ENCODE measurements at regions not wholly inside any gene's neighbourhood (a gene's known extent, or its start where the extent isn't known, plus 50 kb on each side); places are given as distances from the start of the nearest gene placed in this dataset.

DNA sequence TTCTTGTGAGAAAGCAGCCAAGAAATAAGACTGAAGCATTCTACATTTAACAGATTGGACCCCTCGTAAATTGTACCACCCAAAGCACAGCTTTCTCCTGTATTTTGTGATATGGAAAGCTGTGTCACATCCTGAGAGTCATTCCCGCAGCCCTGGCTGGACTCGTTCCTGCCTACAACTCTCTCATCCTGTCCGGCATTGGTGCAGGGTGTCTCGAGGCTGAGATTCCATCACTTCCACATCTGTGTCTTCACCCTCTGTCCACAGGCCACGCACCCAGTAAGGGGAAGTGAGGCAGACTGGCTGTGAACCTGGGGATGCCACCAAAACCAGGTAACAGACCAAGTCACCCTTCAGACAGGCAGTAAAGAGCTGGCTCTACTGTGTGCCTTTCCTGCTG is 146.2 kb upstream of the KLF6 start:
- TF ChIP-seq, protein P1, sequence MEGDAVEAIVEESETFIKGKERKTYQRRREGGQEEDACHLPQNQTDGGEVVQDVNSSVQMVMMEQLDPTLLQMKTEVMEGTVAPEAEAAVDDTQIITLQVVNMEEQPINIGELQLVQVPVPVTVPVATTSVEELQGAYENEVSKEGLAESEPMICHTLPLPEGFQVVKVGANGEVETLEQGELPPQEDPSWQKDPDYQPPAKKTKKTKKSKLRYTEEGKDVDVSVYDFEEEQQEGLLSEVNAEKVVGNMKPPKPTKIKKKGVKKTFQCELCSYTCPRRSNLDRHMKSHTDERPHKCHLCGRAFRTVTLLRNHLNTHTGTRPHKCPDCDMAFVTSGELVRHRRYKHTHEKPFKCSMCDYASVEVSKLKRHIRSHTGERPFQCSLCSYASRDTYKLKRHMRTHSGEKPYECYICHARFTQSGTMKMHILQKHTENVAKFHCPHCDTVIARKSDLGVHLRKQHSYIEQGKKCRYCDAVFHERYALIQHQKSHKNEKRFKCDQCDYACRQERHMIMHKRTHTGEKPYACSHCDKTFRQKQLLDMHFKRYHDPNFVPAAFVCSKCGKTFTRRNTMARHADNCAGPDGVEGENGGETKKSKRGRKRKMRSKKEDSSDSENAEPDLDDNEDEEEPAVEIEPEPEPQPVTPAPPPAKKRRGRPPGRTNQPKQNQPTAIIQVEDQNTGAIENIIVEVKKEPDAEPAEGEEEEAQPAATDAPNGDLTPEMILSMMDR (IDR thresholded peaks at IDR 0.05; ENCODE audit: low read depth, low read length, missing input control) = no peak
- TF ChIP-seq, protein P2, sequence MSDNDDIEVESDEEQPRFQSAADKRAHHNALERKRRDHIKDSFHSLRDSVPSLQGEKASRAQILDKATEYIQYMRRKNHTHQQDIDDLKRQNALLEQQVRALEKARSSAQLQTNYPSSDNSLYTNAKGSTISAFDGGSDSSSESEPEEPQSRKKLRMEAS (IDR thresholded peaks at IDR 0.05) = no peak
- no peak for TF ChIP-seq TAF1 (conservative IDR thresholded peaks at IDR 0.05)
- TF ChIP-seq, protein P3, sequence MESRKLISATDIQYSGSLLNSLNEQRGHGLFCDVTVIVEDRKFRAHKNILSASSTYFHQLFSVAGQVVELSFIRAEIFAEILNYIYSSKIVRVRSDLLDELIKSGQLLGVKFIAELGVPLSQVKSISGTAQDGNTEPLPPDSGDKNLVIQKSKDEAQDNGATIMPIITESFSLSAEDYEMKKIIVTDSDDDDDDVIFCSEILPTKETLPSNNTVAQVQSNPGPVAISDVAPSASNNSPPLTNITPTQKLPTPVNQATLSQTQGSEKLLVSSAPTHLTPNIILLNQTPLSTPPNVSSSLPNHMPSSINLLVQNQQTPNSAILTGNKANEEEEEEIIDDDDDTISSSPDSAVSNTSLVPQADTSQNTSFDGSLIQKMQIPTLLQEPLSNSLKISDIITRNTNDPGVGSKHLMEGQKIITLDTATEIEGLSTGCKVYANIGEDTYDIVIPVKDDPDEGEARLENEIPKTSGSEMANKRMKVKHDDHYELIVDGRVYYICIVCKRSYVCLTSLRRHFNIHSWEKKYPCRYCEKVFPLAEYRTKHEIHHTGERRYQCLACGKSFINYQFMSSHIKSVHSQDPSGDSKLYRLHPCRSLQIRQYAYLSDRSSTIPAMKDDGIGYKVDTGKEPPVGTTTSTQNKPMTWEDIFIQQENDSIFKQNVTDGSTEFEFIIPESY (IDR thresholded peaks at IDR 0.05) = no peak

All from liver (tissue), 3 donors.